HepG2 (cell line): ENCODE measurements at regions not wholly inside any gene's neighbourhood (a gene's known extent, or its start where the extent isn't known, plus 50 kb on each side); places are given as distances from the start of the nearest gene placed in this dataset.

Experiments used
- FOXO4 ChIP-seq: sonication (generic); formaldehyde crosslinking; conservative IDR thresholded peaks from 2 replicates; pipeline ENCODE4 v1.8.1; 2023; ENCODE audit warnings: missing genetic modification reagents
- NR1H2 ChIP-seq: sonication (generic); formaldehyde crosslinking; IDR thresholded peaks from 2 replicates; pipeline ENCODE4 v1.8.1; 2022; ENCODE audit warnings: low read depth, missing genetic modification reagents, borderline replicate concordance

DNA sequence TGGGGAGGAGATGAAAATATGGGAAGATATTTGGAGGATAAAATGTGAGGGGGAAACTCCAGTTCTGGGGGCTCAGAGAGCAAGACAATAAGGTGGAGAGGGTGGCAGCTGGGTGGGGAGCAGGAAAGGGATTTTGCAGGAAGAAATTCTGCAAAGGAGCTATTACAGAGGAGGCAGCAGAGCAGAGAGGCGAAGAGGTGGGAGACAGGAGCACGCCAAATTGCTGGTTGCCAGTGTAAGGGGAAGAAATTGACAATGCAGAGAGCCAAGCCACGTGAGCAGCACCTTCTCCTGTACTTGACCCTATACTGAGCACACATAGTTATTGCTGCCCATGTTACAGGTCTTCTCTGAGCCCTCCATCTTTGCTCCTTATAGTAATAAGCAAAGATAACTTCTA is 190.3 kb upstream of the ONECUT1 start:
- no peak for TF ChIP-seq NR1H2
- TF ChIP-seq FOXO4 (CRISPR knock-in tag) = no peak
